ENCODE measurements at regions not wholly inside any gene's neighbourhood (a gene's known extent, or its start where the extent isn't known, plus 50 kb on each side); places are given as distances from the start of the nearest gene placed in this dataset.

DNA sequence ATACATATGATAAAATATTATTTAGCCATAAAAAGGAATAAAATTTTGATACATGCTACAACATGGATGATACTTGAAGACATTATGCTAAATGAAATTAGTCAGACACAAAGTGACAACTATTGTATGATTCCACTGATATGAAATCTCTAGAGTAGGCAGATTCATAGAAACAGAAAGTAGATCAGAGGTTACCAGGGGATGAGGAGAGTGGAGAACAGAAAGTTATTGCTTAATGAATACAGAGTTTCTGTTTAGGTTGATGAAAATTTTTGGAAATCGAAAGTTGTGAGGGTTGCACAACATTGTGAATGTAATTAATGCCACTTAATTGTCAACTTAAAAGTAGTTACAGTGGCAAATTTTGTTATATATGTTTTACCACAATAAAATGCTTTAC lies 315.7 kb upstream of the USP25 start:
- Histone ChIP-seq H3K9me2 (ENCODE audit: insufficient read depth) (no peaks in the 10 kb centered on the region), H3K4me2 (no peak overlapping the region), H3F3A (replicated peaks; ENCODE audit: low read depth) (no peaks in the 10 kb centered on the region), H3K27me3 (ENCODE audit: insufficient read depth) (no peaks in the 10 kb centered on the region), H3K4me1 (ENCODE audit: insufficient read depth) (no peaks in the 10 kb centered on the region), H4K20me1 (replicated peaks; ENCODE audit: insufficient read depth) (no peaks in the 10 kb centered on the region), H3K27ac (ENCODE audit: low read depth) (no peak overlapping the region), H2AFZ (no peak overlapping the region), H3K36me3 (ENCODE audit: insufficient read depth) (no peaks in the 10 kb centered on the region), H3K4me3 (no peak overlapping the region), H3K79me2 (replicated peaks; ENCODE audit: insufficient read depth) (no peaks in the 10 kb centered on the region)
- no peaks in the 10 kb centered on the region for H3K27me3 Mint-ChIP-seq (ENCODE audit: insufficient read depth, low read depth, poor library complexity)
- TF ChIP-seq, protein P1, sequence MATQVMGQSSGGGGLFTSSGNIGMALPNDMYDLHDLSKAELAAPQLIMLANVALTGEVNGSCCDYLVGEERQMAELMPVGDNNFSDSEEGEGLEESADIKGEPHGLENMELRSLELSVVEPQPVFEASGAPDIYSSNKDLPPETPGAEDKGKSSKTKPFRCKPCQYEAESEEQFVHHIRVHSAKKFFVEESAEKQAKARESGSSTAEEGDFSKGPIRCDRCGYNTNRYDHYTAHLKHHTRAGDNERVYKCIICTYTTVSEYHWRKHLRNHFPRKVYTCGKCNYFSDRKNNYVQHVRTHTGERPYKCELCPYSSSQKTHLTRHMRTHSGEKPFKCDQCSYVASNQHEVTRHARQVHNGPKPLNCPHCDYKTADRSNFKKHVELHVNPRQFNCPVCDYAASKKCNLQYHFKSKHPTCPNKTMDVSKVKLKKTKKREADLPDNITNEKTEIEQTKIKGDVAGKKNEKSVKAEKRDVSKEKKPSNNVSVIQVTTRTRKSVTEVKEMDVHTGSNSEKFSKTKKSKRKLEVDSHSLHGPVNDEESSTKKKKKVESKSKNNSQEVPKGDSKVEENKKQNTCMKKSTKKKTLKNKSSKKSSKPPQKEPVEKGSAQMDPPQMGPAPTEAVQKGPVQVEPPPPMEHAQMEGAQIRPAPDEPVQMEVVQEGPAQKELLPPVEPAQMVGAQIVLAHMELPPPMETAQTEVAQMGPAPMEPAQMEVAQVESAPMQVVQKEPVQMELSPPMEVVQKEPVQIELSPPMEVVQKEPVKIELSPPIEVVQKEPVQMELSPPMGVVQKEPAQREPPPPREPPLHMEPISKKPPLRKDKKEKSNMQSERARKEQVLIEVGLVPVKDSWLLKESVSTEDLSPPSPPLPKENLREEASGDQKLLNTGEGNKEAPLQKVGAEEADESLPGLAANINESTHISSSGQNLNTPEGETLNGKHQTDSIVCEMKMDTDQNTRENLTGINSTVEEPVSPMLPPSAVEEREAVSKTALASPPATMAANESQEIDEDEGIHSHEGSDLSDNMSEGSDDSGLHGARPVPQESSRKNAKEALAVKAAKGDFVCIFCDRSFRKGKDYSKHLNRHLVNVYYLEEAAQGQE (IDR thresholded peaks at IDR 0.05; ENCODE audit: unreplicated experiment) = no peak
- TF ChIP-seq STAT1 (IDR thresholded peaks at IDR 0.05; ENCODE audit: unreplicated experiment) (no peak), CTCF (conservative IDR thresholded peaks at IDR 0.05; ENCODE audit: low read depth in 2 of 2) (no peak), JUNB (IDR thresholded peaks at IDR 0.05; ENCODE audit: unreplicated experiment) (no peak), ZNF114 (CRISPR knock-in tag; IDR thresholded peaks at IDR 0.05) (no peak), CREB1 (CRISPR knock-in tag; IDR thresholded peaks at IDR 0.05; ENCODE audit: low read depth) (no peak), NANOG (IDR thresholded peaks at IDR 0.05; ENCODE audit: borderline replicate concordance) (no peak), EZH2 (IDR thresholded peaks at IDR 0.05; ENCODE audit: low read depth, unreplicated experiment) (no peak), EZH2phosphoT487 (IDR thresholded peaks at IDR 0.05; ENCODE audit: unreplicated experiment) (no peak), ZNF331 (CRISPR knock-in tag; IDR thresholded peaks at IDR 0.05; ENCODE audit: low read depth) (no peak), POLR2AphosphoS5 (IDR thresholded peaks at IDR 0.05; ENCODE audit: low read depth) (no peak)
- TF ChIP-seq, protein P2, sequence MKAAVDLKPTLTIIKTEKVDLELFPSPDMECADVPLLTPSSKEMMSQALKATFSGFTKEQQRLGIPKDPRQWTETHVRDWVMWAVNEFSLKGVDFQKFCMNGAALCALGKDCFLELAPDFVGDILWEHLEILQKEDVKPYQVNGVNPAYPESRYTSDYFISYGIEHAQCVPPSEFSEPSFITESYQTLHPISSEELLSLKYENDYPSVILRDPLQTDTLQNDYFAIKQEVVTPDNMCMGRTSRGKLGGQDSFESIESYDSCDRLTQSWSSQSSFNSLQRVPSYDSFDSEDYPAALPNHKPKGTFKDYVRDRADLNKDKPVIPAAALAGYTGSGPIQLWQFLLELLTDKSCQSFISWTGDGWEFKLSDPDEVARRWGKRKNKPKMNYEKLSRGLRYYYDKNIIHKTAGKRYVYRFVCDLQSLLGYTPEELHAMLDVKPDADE (IDR thresholded peaks at IDR 0.05) = no peak
- TF ChIP-seq, protein P3, sequence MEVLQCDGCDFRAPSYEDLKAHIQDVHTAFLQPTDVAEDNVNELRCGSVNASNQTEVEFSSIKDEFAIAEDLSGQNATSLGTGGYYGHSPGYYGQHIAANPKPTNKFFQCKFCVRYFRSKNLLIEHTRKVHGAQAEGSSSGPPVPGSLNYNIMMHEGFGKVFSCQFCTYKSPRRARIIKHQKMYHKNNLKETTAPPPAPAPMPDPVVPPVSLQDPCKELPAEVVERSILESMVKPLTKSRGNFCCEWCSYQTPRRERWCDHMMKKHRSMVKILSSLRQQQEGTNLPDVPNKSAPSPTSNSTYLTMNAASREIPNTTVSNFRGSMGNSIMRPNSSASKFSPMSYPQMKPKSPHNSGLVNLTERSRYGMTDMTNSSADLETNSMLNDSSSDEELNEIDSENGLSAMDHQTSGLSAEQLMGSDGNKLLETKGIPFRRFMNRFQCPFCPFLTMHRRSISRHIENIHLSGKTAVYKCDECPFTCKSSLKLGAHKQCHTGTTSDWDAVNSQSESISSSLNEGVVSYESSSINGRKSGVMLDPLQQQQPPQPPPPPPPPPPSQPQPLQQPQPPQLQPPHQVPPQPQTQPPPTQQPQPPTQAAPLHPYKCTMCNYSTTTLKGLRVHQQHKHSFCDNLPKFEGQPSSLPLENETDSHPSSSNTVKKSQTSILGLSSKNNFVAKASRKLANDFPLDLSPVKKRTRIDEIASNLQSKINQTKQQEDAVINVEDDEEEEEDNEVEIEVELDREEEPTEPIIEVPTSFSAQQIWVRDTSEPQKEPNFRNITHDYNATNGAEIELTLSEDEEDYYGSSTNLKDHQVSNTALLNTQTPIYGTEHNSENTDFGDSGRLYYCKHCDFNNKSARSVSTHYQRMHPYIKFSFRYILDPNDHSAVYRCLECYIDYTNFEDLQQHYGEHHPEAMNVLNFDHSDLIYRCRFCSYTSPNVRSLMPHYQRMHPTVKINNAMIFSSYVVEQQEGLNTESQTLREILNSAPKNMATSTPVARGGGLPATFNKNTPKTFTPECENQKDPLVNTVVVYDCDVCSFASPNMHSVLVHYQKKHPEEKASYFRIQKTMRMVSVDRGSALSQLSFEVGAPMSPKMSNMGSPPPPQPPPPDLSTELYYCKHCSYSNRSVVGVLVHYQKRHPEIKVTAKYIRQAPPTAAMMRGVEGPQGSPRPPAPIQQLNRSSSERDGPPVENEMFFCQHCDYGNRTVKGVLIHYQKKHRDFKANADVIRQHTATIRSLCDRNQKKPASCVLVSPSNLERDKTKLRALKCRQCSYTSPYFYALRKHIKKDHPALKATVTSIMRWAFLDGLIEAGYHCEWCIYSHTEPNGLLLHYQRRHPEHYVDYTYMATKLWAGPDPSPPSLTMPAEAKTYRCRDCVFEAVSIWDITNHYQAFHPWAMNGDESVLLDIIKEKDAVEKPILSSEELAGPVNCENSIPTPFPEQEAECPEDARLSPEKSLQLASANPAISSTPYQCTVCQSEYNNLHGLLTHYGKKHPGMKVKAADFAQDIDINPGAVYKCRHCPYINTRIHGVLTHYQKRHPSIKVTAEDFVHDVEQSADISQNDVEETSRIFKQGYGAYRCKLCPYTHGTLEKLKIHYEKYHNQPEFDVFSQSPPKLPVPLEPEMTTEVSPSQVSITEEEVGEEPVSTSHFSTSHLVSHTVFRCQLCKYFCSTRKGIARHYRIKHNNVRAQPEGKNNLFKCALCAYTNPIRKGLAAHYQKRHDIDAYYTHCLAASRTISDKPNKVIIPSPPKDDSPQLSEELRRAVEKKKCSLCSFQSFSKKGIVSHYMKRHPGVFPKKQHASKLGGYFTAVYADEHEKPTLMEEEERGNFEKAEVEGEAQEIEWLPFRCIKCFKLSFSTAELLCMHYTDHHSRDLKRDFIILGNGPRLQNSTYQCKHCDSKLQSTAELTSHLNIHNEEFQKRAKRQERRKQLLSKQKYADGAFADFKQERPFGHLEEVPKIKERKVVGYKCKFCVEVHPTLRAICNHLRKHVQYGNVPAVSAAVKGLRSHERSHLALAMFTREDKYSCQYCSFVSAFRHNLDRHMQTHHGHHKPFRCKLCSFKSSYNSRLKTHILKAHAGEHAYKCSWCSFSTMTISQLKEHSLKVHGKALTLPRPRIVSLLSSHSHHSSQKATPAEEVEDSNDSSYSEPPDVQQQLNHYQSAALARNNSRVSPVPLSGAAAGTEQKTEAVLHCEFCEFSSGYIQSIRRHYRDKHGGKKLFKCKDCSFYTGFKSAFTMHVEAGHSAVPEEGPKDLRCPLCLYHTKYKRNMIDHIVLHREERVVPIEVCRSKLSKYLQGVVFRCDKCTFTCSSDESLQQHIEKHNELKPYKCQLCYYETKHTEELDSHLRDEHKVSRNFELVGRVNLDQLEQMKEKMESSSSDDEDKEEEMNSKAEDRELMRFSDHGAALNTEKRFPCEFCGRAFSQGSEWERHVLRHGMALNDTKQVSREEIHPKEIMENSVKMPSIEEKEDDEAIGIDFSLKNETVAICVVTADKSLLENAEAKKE (CRISPR knock-in tag; IDR thresholded peaks at IDR 0.05) = no peak
- H3K4me1 Mint-ChIP-seq = peaks cover 2% of the 10 kb centered on the region; the same call in 1 of the 3 replicates
- ATAC-seq (no peak), DNase-seq (ENCODE audit: low spot score) (no peak)
- H3K36me3 Mint-ChIP-seq (ENCODE audit: low read depth) = no peaks in the 10 kb centered on the region
- H3K4me3 Mint-ChIP-seq = no peak overlapping the region
- no peak overlapping the region for H3K27ac Mint-ChIP-seq
- peaks cover 7% of the 10 kb centered on the region; the same call in 1 of the 3 replicates for H3K9me3 Mint-ChIP-seq

Measured in GM23338 (cell line).